Parathyroid adenoma (tissue), 2 donors: ENCODE measurements at regions not wholly inside any gene's neighbourhood (a gene's known extent, or its start where the extent isn't known, plus 50 kb on each side); places are given as distances from the start of the nearest gene placed in this dataset.
"Not testable (repeated sequence)": the region's sequence is repeated elsewhere in the genome, so short reads cannot be mapped to it uniquely, and the experiment has no call there.

Experiments used
- H2AFZ ChIP-seq: fragments of 300-600 bp; sonication (generic); one replicate; pipeline ENCODE4 v1.7.0; 2017; ENCODE audit warnings: antibody characterized with exemption, mild to moderate bottlenecking
- H3K27ac ChIP-seq: fragments of 300-600 bp; sonication (generic); one replicate; pipeline ENCODE4 v1.7.0; 2017
- H3K27me3 ChIP-seq: fragments of 300-600 bp; sonication (generic); one replicate; pipeline ENCODE4 v1.7.0; 2017; ENCODE audit warnings: low read length; ENCODE audit not compliant: control insufficient read depth, insufficient read depth
- H3K36me3 ChIP-seq: fragments of 300-600 bp; sonication (generic); one replicate; pipeline ENCODE4 v1.7.0; 2017; ENCODE audit warnings: low read length; ENCODE audit not compliant: control insufficient read depth, insufficient read depth
- H3K4me1 ChIP-seq: fragments of 300-600 bp; sonication (generic); one replicate; pipeline ENCODE4 v1.7.0; 2017; ENCODE audit warnings: control low read depth
- H3K4me2 ChIP-seq: fragments of 300-600 bp; sonication (generic); one replicate; pipeline ENCODE4 v1.7.0; 2017; ENCODE audit warnings: low read length
- H3K4me3 ChIP-seq: fragments of 300-600 bp; sonication (generic); one replicate; pipeline ENCODE4 v1.7.0; 2017; ENCODE audit warnings: low read depth, low read length
- H3K79me2 ChIP-seq: fragments of 300-600 bp; sonication (generic); one replicate; pipeline ENCODE4 v1.7.0; 2017; ENCODE audit warnings: control low read depth
- H3K9ac ChIP-seq: fragments of 300-600 bp; sonication (generic); one replicate; pipeline ENCODE4 v1.7.0; 2017; ENCODE audit warnings: mild to moderate bottlenecking
- H3K9me3 ChIP-seq: fragments of 300-600 bp; sonication (generic); one replicate; pipeline ENCODE4 v1.7.0; 2017; ENCODE audit warnings: low read length; ENCODE audit not compliant: control insufficient read depth
- TF ChIP-seq, protein P1 (sequence below): fragments of 300-600 bp; sonication (generic); IDR thresholded peaks from one replicate; pipeline ENCODE4 v1.7.0; 2017; ENCODE audit warnings: antibody characterized with exemption, mild to moderate bottlenecking
- donor health status: primary hyperparathyroidism.

GRCh38 chr15:55074431-55074830, 122.3 kb downstream of the RSL24D1 start:
- H3K4me1 ChIP-seq = no peaks in the 10 kb centered on the region
- no peaks in the 10 kb centered on the region for H3K36me3 ChIP-seq
- H3K27ac ChIP-seq = no peak overlapping the region
- H3K4me3 ChIP-seq = no peak overlapping the region
- TF ChIP-seq, protein P1, sequence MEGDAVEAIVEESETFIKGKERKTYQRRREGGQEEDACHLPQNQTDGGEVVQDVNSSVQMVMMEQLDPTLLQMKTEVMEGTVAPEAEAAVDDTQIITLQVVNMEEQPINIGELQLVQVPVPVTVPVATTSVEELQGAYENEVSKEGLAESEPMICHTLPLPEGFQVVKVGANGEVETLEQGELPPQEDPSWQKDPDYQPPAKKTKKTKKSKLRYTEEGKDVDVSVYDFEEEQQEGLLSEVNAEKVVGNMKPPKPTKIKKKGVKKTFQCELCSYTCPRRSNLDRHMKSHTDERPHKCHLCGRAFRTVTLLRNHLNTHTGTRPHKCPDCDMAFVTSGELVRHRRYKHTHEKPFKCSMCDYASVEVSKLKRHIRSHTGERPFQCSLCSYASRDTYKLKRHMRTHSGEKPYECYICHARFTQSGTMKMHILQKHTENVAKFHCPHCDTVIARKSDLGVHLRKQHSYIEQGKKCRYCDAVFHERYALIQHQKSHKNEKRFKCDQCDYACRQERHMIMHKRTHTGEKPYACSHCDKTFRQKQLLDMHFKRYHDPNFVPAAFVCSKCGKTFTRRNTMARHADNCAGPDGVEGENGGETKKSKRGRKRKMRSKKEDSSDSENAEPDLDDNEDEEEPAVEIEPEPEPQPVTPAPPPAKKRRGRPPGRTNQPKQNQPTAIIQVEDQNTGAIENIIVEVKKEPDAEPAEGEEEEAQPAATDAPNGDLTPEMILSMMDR = no peak
- no peak overlapping the region for H2AFZ ChIP-seq
- no peaks in the 10 kb centered on the region for H3K79me2 ChIP-seq
- H3K9me3 ChIP-seq = no peaks in the 10 kb centered on the region
- H3K27me3 ChIP-seq = no peaks in the 10 kb centered on the region
- no peak overlapping the region for H3K9ac ChIP-seq
- no peak overlapping the region for H3K4me2 ChIP-seq

DNA sequence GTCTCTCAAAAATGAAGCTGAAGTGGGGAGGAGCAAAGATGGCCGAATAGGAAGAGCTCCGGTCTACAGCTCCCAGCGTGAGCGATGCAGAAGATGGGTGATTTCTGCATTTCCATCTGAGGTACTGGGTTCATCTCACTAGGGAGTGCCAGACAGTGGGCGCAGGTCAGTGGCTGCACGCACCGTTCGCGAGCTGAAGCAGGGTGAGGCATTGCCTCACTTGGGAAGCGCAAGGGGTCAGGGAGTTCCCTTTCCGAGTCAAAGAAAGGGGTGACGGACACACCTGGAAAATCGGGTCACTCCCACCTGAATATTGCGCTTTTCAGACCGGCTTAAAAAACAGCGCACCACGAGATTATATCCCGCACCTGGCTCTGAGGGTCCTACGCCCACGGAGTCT, 132.8 kb downstream of the RSL24D1 start:
- H3K79me2 ChIP-seq, H3K9ac ChIP-seq, H2AFZ ChIP-seq, H3K9me3 ChIP-seq, H3K27ac ChIP-seq, H3K27me3 ChIP-seq, H3K4me1 ChIP-seq, H3K4me3 ChIP-seq, H3K36me3 ChIP-seq, H3K4me2 ChIP-seq: not testable (repeated sequence)

DNA sequence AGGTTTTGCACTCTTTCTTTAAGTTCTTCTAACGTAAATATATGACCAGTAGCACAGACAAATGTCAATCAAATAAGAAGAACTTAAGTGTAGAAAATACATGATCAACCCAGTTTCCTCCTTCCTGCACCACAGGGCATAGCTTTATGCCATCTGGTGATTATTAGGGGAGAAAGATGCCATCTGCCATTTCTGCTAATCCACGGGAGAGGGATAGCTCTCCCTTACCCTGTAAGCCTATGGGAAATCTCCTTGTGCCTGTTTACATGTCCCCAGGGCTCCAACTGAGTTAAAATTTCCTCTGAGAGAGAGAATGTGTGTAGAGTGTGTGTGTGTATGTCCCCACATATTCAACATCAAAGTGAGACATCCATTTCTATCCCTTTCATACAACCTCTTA, 135.9 kb downstream of the RSL24D1 start:
- H3K27me3 ChIP-seq = no peaks in the 10 kb centered on the region
- no peaks in the 10 kb centered on the region for H3K9me3 ChIP-seq
- H3K36me3 ChIP-seq = no peaks in the 10 kb centered on the region
- no peak overlapping the region for H3K27ac ChIP-seq
- TF ChIP-seq, protein P1 = no peak
- H3K4me2 ChIP-seq = no peak overlapping the region
- H3K4me1 ChIP-seq = no peaks in the 10 kb centered on the region
- H2AFZ ChIP-seq = no peak overlapping the region
- no peak overlapping the region for H3K4me3 ChIP-seq
- H3K9ac ChIP-seq = no peak overlapping the region
- H3K79me2 ChIP-seq = no peaks in the 10 kb centered on the region

- Histone ChIP-seq H3K4me3 (no peak overlapping the region), H2AFZ (no peak overlapping the region), H3K36me3 (no peaks in the 10 kb centered on the region), H3K9me3 (no peaks in the 10 kb centered on the region), H3K9ac (no peak overlapping the region), H3K27me3 (no peaks in the 10 kb centered on the region), H3K4me1 (no peaks in the 10 kb centered on the region), H3K27ac (no peak overlapping the region), H3K4me2 (no peak overlapping the region), H3K79me2 (no peaks in the 10 kb centered on the region)
- TF ChIP-seq, protein P1 = no peak
These were observed 140.2 kb downstream of the RSL24D1 start for GRCh38 chr15:55056500-55056899.

GRCh38 chr15:55044162-55044561, 152.6 kb downstream of the RSL24D1 start:
- H2AFZ ChIP-seq = no peak overlapping the region
- no peak overlapping the region for H3K4me2 ChIP-seq
- H3K36me3 ChIP-seq = no peaks in the 10 kb centered on the region
- no peak overlapping the region for H3K27ac ChIP-seq
- H3K9ac ChIP-seq = no peak overlapping the region
- peaks cover 3% of the 10 kb centered on the region for H3K27me3 ChIP-seq
- H3K79me2 ChIP-seq = no peaks in the 10 kb centered on the region
- TF ChIP-seq, protein P1 = no peak
- no peak overlapping the region for H3K4me3 ChIP-seq
- no peaks in the 10 kb centered on the region for H3K4me1 ChIP-seq
- H3K9me3 ChIP-seq = no peaks in the 10 kb centered on the region
